GM21515 (cell line): ENCODE measurements at regions not wholly inside any gene's neighbourhood (a gene's known extent, or its start where the extent isn't known, plus 50 kb on each side); places are given as distances from the start of the nearest gene placed in this dataset.
"Not testable (repeated sequence)": the region's sequence is repeated elsewhere in the genome, so short reads cannot be mapped to it uniquely, and the experiment has no call there.

ENCODE experiments used
- ATAC-seq: cut with Tn5 transposase; IDR thresholded peaks from one replicate; pipeline ENCODE4 v1.9.1; 2021; ENCODE audit not compliant: unreplicated experiment

GRCh38 chr3:127443581-127444375, 146.8 kb downstream of the TPRA1 start:
- ATAC-seq, result no peak

GRCh38 chr3:127442506-127442905, 148.0 kb downstream of the TPRA1 start:
- no peak for ATAC-seq

- no peak for ATAC-seq
Observed at GRCh38 chr3:127441764-127442163, 148.8 kb downstream of the TPRA1 start.

GRCh38 chr3:127440384-127440783, 150.1 kb downstream of the TPRA1 start:
- ATAC-seq, result no peak

DNA sequence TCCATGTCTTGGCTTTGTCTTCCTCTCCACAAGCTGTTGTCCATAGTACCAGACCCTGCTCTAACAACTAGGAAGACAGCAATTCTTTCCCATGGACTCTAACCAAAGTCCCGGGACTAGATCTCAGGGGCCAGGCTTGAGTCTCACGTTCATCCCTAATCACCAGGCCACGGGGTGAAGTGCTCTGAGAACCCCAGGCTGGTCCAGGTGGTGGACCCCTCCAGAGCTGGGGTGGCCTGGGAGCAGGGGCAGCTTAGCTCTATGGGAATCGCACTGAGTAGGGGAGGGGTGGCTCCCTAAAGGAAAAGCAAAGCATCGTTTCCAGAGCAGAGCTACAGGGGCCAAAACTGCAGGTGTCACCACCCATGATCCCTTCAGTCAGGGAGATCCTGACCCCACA, 150.9 kb downstream of the TPRA1 start:
- ATAC-seq, result no peak

DNA sequence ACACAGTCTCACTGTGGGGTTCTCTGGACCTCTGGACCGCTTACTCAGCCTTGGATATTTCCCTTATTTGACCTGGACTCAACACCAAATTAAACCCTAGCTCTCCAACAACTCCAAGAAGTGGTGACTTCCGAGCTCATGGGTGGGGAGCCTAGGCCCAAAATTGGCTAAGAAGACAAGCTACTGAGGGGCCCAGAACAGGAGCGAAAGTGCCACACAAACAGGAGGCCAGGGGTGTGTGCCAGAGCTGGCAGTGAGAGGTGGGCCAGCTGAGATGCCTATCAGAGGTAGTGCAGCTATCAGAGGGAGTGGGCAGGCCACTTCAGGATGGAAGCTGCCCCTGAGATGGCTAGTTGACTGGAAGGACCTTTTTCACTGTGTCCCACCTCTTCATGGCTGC, 151.1 kb upstream of the PRR20G start:
- ATAC-seq, result no peak

- ATAC-seq, result no peak
Observed at GRCh38 chr3:127438371-127438770, 150.5 kb upstream of the PRR20G start.

DNA sequence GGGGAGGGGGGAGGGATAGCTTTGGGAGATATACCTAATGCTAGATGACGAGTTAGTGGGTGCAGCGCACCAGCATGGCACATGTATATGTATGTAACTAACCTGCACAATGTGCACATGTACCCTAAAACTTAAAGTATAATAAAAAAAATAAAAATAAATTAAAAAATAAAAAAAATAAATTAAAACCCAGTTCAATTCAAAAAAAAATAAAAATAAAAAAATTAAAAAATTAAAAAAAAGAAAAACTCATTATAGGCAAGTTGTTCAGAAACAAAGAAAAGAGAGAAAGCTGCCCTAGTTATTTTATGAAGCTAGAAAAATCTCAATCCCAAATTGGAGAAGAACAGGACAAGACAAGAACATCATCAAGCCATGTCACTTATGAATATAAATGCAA, 147.5 kb upstream of the PRR20G start:
- ATAC-seq, result not testable (repeated sequence)

- ATAC-seq, result no peak
Observed at GRCh38 chr3:127431066-127431465, 143.2 kb upstream of the PRR20G start.

DNA sequence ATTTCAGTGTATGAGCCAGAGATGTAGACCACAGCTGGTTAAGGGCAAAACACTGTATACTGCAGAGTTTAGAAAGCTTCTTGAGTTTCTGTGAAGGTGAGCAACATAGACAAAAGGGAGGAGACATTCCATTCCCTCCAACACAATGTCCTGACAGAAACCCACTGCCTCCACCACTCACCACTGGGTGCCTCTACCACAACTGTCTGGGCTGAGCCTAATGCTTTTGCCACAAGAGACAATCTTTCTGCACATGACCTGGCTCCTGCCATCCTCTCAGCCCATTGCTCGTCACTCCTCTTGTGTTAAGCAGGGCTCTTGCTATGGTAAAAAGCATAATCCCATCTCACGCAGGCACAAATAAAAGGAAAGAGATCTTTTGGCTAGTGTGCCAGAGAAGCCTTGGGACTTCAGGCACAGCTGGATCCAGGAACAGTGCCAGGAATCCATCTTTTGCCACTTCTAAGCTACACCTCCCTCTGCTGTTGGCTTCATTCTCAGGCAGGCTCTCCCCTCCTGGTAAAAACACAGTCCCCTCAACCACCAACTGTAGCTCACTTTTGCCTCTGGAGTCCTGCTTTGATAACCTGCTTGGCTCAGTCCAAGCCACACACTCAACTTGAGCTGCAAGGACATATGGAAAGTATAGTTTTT, 140.6 kb upstream of the PRR20G start:
- ATAC-seq, result no peak

- no peak for ATAC-seq
Observed at GRCh38 chr3:127427666-127428065, 139.8 kb upstream of the PRR20G start.

DNA sequence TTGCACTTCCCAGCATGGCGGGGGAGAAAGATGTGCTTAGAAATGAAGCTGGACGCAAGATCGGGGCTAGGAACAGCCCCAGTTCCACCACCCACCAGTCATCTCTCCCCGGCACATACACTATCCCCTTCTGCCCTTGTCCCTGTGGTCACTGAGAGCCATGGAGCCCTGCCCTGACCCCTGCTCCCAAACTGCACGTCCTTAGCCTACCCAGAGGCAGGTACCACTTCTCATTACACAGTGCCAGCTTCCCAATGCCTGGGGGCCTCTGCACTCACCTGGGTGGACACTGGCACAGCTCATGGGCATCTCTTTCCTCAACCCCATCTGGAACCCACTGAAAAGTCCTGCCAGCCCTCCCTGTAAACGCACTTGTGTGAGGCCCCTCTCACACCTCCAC, 139.3 kb upstream of the PRR20G start:
- ATAC-seq, result no peak

DNA sequence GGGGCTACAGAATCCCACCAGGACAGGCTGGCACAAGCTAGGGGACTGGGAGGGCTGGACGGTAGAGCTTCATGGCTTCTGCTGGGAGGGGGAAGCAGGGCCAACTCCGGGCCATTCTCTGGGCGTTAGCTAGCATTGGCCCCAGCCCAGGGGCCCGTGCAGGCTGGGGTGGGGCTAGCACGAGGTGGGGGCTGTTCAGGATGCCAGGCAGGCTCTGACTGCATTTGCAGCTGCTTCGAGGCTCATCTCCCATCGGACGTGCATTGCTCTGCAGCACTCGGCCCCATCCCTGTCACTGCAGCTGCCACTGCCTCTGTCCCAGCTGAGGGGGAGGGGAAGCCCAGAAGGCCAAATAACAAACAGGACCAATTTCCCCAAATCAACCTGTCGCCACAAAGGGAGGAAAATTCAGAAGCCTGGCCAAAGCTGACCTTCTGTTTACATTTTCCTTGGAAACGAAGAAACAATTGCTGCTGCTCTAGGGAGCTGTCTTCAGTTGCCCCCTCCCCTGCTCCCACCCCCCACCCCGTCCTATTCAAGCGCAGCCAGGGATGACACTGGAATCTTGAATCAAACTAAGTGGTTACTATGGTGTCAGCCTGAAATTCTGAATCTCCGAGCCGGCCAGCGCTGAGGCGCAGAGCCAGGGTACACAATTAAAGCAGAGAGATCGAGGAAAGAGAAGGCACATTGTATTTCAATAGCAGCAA, 138.8 kb upstream of the PRR20G start:
- no peak for ATAC-seq

DNA sequence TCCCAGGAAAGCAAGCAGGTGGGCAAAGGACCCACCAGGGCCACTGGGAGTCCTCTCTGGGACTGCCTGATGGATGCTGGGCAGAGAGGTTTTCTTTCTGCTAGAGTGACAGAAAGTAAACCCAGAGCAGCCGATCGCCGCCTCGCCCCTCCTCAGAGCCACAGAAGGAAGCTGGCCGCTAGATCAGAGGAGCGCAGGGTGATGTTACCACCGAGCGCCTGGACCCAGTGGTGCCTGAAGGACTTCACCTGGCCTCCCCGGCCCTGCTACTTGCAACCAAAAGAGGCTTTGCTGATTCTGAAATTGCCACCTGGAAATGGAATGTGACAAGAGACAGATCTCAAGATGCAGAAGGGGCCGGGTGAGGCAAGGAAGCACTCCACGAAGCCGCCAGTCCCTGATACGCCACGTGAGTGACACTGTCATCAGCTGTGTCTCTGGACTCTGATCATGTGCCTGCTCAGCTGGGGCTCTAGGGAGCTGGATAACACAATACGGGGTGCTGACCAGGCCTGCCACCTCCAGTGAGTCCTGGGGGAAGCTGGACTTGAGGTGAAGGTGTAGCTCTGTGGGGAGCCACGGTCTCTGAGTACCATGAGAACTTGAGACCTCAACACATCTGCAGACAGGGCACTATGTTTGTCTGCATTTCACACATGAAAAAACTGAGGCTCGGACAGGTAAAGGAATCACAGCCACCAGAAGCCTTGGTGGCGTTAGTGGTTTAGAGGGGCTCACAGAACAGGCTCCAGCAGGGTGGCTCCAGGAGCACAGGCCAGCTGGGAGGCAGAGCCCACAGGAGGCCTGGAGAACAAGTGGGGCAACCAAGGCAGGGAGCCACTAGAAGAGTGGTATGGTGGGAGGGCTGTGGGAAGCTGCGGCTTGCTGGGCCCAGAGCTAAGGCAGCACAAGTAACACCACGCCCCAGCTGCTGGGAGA, 137.9 kb upstream of the PRR20G start:
- ATAC-seq, result no peak

DNA sequence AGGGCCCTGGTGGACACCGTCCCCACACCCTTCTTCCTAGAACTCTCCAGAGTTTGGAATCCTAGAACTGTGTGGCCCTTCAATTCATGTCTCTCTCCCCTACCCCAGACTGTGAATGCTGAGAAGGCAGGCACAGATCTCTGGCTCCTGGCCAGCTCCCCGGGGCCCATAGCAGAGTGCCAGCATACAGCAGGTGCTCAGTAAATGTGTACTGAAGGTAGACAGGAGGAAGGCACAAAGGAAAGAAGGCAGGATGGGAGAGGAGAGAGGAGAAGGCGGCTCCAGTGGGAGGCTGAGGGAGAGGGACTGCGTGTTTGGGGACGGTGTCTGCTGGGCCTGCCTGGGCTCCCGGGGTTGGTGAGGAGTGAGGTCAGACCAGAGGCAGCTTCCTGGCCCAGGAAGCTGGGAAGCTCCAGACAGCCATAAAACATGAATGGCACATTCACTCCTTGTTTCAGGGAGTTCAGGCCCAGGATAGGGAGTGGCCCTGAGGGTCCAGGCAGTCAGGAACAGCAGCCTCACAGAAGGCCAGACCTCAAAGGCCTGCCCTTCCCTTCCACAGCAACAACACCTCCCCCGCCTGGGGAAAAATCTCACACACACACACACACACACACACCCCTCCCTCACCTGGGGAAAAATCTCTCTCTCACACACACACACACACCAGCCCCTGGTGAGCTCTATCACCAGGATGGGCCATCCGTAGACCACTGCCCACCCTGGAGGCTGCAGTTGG, 137.1 kb upstream of the PRR20G start:
- no peak for ATAC-seq

- ATAC-seq, result no peak
Observed at GRCh38 chr3:127423856-127424765, 136.3 kb upstream of the PRR20G start.

- ATAC-seq, result no peak
Observed at GRCh38 chr3:127422663-127423375, 135.0 kb upstream of the PRR20G start.

GRCh38 chr3:127421943-127422662, 134.3 kb upstream of the PRR20G start:
- ATAC-seq, result no peak
